H1 (cell line): ENCODE measurements at regions not wholly inside any gene's neighbourhood (a gene's known extent, or its start where the extent isn't known, plus 50 kb on each side); places are given as distances from the start of the nearest gene placed in this dataset.

Source experiments
- CTCF ChIA-PET: fragments of 300-600 bp; sonication (Branson Sonifier 250); formaldehyde crosslinking; loops from one replicate; lab custom pipeline; 2021; ENCODE audit not compliant: partially characterized antibody; lab: Charles Lee
- POLR2A ChIA-PET: fragments of 300-600 bp; sonication (Branson Sonifier 250); formaldehyde crosslinking; loops from one replicate; lab custom pipeline; 2021; ENCODE audit warnings: inconsistent platforms; ENCODE audit not compliant: partially characterized antibody; lab: Charles Lee
- DNase-seq, 2 experiments: peaks; one replicate each; pipeline versions ENCODE4 v3.0.0 to v3.0.0-alpha.2; 2010 to 2022; ENCODE audit warnings: low spot score in 2 of 2, low read depth in 1 of 2, mixed read lengths in 1 of 2
- FAIRE-seq: peaks from 2 replicates; lab custom pipeline; 2011; peaks lifted over from hg19 to GRCh38; lab: Jason Lieb, UNC
- H2AFZ ChIP-seq: 2 replicates; pipeline ENCODE4 v1.8.1; 2012; ENCODE audit warnings: low read length, inconsistent platforms
- H2AK5ac ChIP-seq: 2 replicates; pipeline ENCODE4 v1.6.1; 2013; ENCODE audit warnings: low read depth, low read length
- H2BK120ac ChIP-seq: replicated peaks from 2 replicates; pipeline ENCODE3; 2013; ENCODE audit warnings: low read depth, low read length, inconsistent platforms
- H2BK12ac ChIP-seq: 2 replicates; pipeline ENCODE4 v1.6.1; 2013; ENCODE audit warnings: low read depth, low read length
- H2BK15ac ChIP-seq: 2 replicates; pipeline ENCODE4 v1.6.1; 2013; ENCODE audit warnings: low read length
- H2BK20ac ChIP-seq: 2 replicates; pipeline ENCODE4 v1.6.1; 2013; ENCODE audit warnings: low read length
- H2BK5ac ChIP-seq: 2 replicates; pipeline ENCODE4 v1.6.1; 2013; ENCODE audit warnings: low read depth, low read length
- H3K14ac ChIP-seq: 2 replicates; pipeline ENCODE4 v1.6.1; 2013; ENCODE audit warnings: inconsistent platforms; ENCODE audit not compliant: insufficient read length
- H3K18ac ChIP-seq: 2 replicates; pipeline ENCODE4 v1.6.1; 2013; ENCODE audit warnings: low read length; ENCODE audit errors: extremely low read depth
- H3K23ac ChIP-seq: 2 replicates; pipeline ENCODE4 v1.6.1; 2013; ENCODE audit warnings: inconsistent platforms; ENCODE audit not compliant: insufficient read length
- H3K23me2 ChIP-seq: 2 replicates; pipeline ENCODE4 v1.6.1; 2013; ENCODE audit warnings: low read depth, low read length
- H3K27ac ChIP-seq: 2 replicates; pipeline ENCODE4 v1.6.1; 2011; ENCODE audit warnings: low read depth, low read length, inconsistent platforms
- H3K27me3 ChIP-seq, 4 experiments: replicated peaks in 1 of 4; 1 replicate in 1 of 4; 2 replicates in 3 of 4; pipeline versions ENCODE4 v1.6.1 to v1.8.1; 2011 to 2013; ENCODE audit warnings: low read length in 3 of 4, mild to moderate bottlenecking in 3 of 4, inconsistent platforms in 2 of 4, mixed read lengths in 2 of 4, moderate library complexity in 1 of 4; ENCODE audit not compliant: control insufficient read depth in 3 of 4, insufficient read depth in 3 of 4; ENCODE audit errors: extremely low read depth in 1 of 4
- H3K36me3 ChIP-seq, 4 experiments: 2 replicates each; pipeline versions ENCODE4 v1.6.1 to v1.8.1; 2011 to 2013; ENCODE audit warnings: mild to moderate bottlenecking in 4 of 4, low read length in 3 of 4, moderate library complexity in 2 of 4, control low read depth in 1 of 4, inconsistent platforms in 1 of 4; ENCODE audit not compliant: insufficient read depth in 4 of 4, control insufficient read depth in 2 of 4
- H3K4ac ChIP-seq: replicated peaks from 2 replicates; pipeline ENCODE3; 2013; ENCODE audit warnings: low read length, low read depth, mixed read lengths, inconsistent platforms; ENCODE audit not compliant: insufficient read length
- H3K4me1 ChIP-seq, 4 experiments: replicated peaks in 1 of 4; 1 replicate in 1 of 4; 2 replicates in 3 of 4; pipeline versions ENCODE4 v1.6.1 to v1.8.1; 2011 to 2013; ENCODE audit warnings: low read length in 3 of 4, inconsistent platforms in 2 of 4, mixed read lengths in 1 of 4; ENCODE audit not compliant: insufficient read depth in 4 of 4, control insufficient read depth in 3 of 4
- H3K4me2 ChIP-seq, 2 experiments: 2 replicates each; pipeline versions ENCODE4 v1.6.1 to v1.8.1; 2011 to 2013; ENCODE audit warnings: low read depth in 2 of 2, low read length in 2 of 2, control low read depth in 1 of 2, inconsistent platforms in 1 of 2, mild to moderate bottlenecking in 1 of 2; ENCODE audit not compliant: insufficient read depth in 1 of 2
- H3K4me3 ChIP-seq, 4 experiments: fragments of 200-600, 300-600 bp in 1 of 4; sonication (generic), shearing (Covaris generic), sonication (Bioruptor Twin) in 1 of 4; 2 replicates each; pipeline versions ENCODE4 v1.5.1 to v1.8.1; 2011 to 2016; ENCODE audit warnings: low read length in 4 of 4, low read depth in 3 of 4, control low read depth in 2 of 4, inconsistent platforms in 2 of 4, mild to moderate bottlenecking in 2 of 4, mixed read lengths in 1 of 4, moderate library complexity in 1 of 4; ENCODE audit not compliant: insufficient read depth in 2 of 4; ENCODE audit errors: extremely low read depth in 1 of 4
- H3K56ac ChIP-seq: replicated peaks from 2 replicates; pipeline ENCODE3; 2013; ENCODE audit warnings: low read depth, mild to moderate bottlenecking, mixed read lengths, low read length, inconsistent platforms; ENCODE audit not compliant: insufficient read length
- H3K79me1 ChIP-seq: 2 replicates; pipeline ENCODE4 v1.6.1; 2013; ENCODE audit warnings: low read depth, low read length, control low read depth
- H3K79me2 ChIP-seq, 2 experiments: 2 replicates each; pipeline versions ENCODE4 v1.6.1 to v1.8.1; 2012 to 2013; ENCODE audit warnings: low read length in 2 of 2, mild to moderate bottlenecking in 2 of 2, inconsistent platforms in 1 of 2; ENCODE audit not compliant: insufficient read depth in 2 of 2, control insufficient read depth in 1 of 2
- H3K9ac ChIP-seq, 4 experiments: replicated peaks in 1 of 4; 1 replicate in 1 of 4; 2 replicates in 3 of 4; pipeline versions ENCODE4 v1.6.1 to v1.8.1; 2011 to 2013; ENCODE audit warnings: low read depth in 3 of 4, low read length in 3 of 4, control low read depth in 2 of 4, mild to moderate bottlenecking in 2 of 4, moderate library complexity in 2 of 4, inconsistent platforms in 1 of 4; ENCODE audit errors: extremely low read depth in 1 of 4
- H3K9me3 ChIP-seq, 2 experiments: 2 replicates each; pipeline versions ENCODE4 v1.6.1 to v1.8.1; 2012 to 2013; ENCODE audit warnings: mild to moderate bottlenecking in 2 of 2, moderate library complexity in 2 of 2, control low read depth in 1 of 2, inconsistent platforms in 1 of 2, low read depth in 1 of 2, low read length in 1 of 2, mixed read lengths in 1 of 2; ENCODE audit not compliant: insufficient read depth in 2 of 2
- H4K20me1 ChIP-seq, 2 experiments: replicated peaks in 1 of 2; 2 replicates each; pipeline versions ENCODE3 to v1.8.1; 2011 to 2013; ENCODE audit warnings: inconsistent platforms in 2 of 2, low read length in 2 of 2, mild to moderate bottlenecking in 1 of 2; ENCODE audit not compliant: insufficient read depth in 2 of 2, control insufficient read depth in 1 of 2
- H4K5ac ChIP-seq: 2 replicates; pipeline ENCODE4 v1.6.1; 2013; ENCODE audit warnings: low read length, low read depth, mixed read lengths, inconsistent platforms; ENCODE audit not compliant: insufficient read length
- H4K8ac ChIP-seq: 2 replicates; pipeline ENCODE4 v1.8.0; 2013; ENCODE audit warnings: mild to moderate bottlenecking, moderate library complexity, low read length, inconsistent platforms; ENCODE audit not compliant: insufficient read depth; ENCODE audit errors: extremely low read depth
- H4K91ac ChIP-seq: replicated peaks from 2 replicates; pipeline ENCODE3; 2013; ENCODE audit warnings: low read length, mixed read lengths, inconsistent platforms; ENCODE audit not compliant: insufficient read length
- WGBS, 2 experiments: shearing (Covaris generic) in 1 of 2; methylation state at CpG; one replicate each; pipeline versions ENCODE4 v1.1.6 to v1.1.7; 2013 to 2015; ENCODE audit warnings: low lambda C conversion rate in 2 of 2, mixed read lengths in 2 of 2, inconsistent platforms in 1 of 2, low coverage in 1 of 2, missing lambda C conversion rate in 1 of 2; ENCODE audit not compliant: insufficient replicate concordance in 2 of 2, insufficient coverage in 1 of 2, insufficient read length in 1 of 2; ENCODE audit errors: extremely low coverage in 1 of 2, missing lambda C conversion rate in 1 of 2; 5-methylcytosine and 5-hydroxymethylcytosine counted together

- Histone ChIP-seq H2AFZ (peak overlapping the region; percentile 95), H3K14ac (no peak overlapping the region), H2BK120ac (no peak overlapping the region), H3K4me2 (no peak overlapping the region), H2BK12ac (peak overlapping the region; percentile 96; the same call in 1 of the 2 replicates), H2BK15ac (peak overlapping the region; percentile 75; the same call in 1 of the 2 replicates), H3K23me2 (no peaks in the 10 kb centered on the region), H3K79me2 (no peaks in the 10 kb centered on the region), H4K5ac (no peak overlapping the region), H3K23ac (no peak overlapping the region), H3K79me1 (no peaks in the 10 kb centered on the region), H3K56ac (no peak overlapping the region), H3K27ac (no peak overlapping the region; the same call in 1 of the 2 replicates), H3K4me1 (peaks cover 4 to 13% (median 8%) of the 10 kb centered on the region in 4 experiments), H2BK5ac (peak overlapping the region; percentile 48; the same call in 1 of the 2 replicates), H4K91ac (peak overlapping the region; percentile 77), H3K4ac (peak overlapping the region; percentile 72), H4K20me1 (no peaks in the 10 kb centered on the region), H3K27me3 (no peaks in the 10 kb centered on the region), H3K4me3 (no peak overlapping the region), H3K9ac (peak overlapping the region in 1 of 4 experiments; percentile 29; a peak in 1 of 7 replicates), H2AK5ac (0 out of 2 replicates have a peak overlapping the region, but pooled peaks have one; percentile 60), H4K8ac (peak overlapping the region; percentile 1; the same call in 1 of the 2 replicates), H3K36me3 (no peaks in the 10 kb centered on the region), H3K9me3 (no peaks in the 10 kb centered on the region), H3K18ac (peak overlapping the region; percentile 15; the same call in 1 of the 2 replicates), H2BK20ac (peak overlapping the region; percentile 72; the same call in 1 of the 2 replicates)
- 86% methylated on average over 7 of the region's 9 CpGs; no CpG with 5 or more reads in 1 of the 2 experiments for WGBS, 2 experiments
- FAIRE-seq, result no peak
- no peak for DNase-seq
- CTCF ChIA-PET, result interaction anchor here (0.7 to 2.7 kb wide), 5 partner anchors 9 to 102 kb away, joined by 3 to 9 read pairs (median 4); no protein-coding TSS in a partner anchor
- POLR2A ChIA-PET, result interaction anchor here (0.7 to 1.4 kb wide), 3 partner anchors 9 to 88 kb away, joined by 3 to 4 read pairs (median 3); no protein-coding TSS in a partner anchor
Measured at GRCh38 chr12:124632519-124632984, 65.1 kb upstream of the NCOR2 start.
